Kidney epithelial cell (primary cell): ENCODE measurements at regions not wholly inside any gene's neighbourhood (a gene's known extent, or its start where the extent isn't known, plus 50 kb on each side); places are given as distances from the start of the nearest gene placed in this dataset.

ENCODE experiments used
- DNase-seq: peaks from one replicate; pipeline ENCODE4 v3.0.0-alpha.2; 2010; ENCODE audit warnings: low read depth
- H3K27me3 ChIP-seq: 2 replicates; pipeline ENCODE4 v1.6.0; 2011; ENCODE audit warnings: low read length; ENCODE audit not compliant: control insufficient read depth, insufficient read depth
- H3K36me3 ChIP-seq: 2 replicates; pipeline ENCODE4 v1.5.1; 2011; ENCODE audit warnings: low read length; ENCODE audit not compliant: control insufficient read depth, insufficient read depth
- H3K4me3 ChIP-seq: 2 replicates; pipeline ENCODE4 v1.5.1; 2011; ENCODE audit warnings: low read depth, mild to moderate bottlenecking, control low read depth, low read length
- TF ChIP-seq, protein P1 (sequence below): IDR thresholded peaks from 2 replicates; pipeline ENCODE4 v1.5.1; 2011; ENCODE audit warnings: mild to moderate bottlenecking, moderate library complexity, low read length, control low read depth, inconsistent platforms; ENCODE audit not compliant: insufficient read depth, poor library complexity, severe bottlenecking

GRCh38 chr9:75709698-75710097, 180.8 kb upstream of the PCSK5 start:
- no peak for DNase-seq
- Histone ChIP-seq H3K4me3 (no peak overlapping the region), H3K36me3 (no peaks in the 10 kb centered on the region), H3K27me3 (no peaks in the 10 kb centered on the region)
- TF ChIP-seq, protein P1, sequence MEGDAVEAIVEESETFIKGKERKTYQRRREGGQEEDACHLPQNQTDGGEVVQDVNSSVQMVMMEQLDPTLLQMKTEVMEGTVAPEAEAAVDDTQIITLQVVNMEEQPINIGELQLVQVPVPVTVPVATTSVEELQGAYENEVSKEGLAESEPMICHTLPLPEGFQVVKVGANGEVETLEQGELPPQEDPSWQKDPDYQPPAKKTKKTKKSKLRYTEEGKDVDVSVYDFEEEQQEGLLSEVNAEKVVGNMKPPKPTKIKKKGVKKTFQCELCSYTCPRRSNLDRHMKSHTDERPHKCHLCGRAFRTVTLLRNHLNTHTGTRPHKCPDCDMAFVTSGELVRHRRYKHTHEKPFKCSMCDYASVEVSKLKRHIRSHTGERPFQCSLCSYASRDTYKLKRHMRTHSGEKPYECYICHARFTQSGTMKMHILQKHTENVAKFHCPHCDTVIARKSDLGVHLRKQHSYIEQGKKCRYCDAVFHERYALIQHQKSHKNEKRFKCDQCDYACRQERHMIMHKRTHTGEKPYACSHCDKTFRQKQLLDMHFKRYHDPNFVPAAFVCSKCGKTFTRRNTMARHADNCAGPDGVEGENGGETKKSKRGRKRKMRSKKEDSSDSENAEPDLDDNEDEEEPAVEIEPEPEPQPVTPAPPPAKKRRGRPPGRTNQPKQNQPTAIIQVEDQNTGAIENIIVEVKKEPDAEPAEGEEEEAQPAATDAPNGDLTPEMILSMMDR = no peak

- DNase-seq = no peak
- Histone ChIP-seq H3K27me3 (no peaks in the 10 kb centered on the region), H3K4me3 (no peak overlapping the region), H3K36me3 (no peaks in the 10 kb centered on the region)
- TF ChIP-seq, protein P1 = no peak
Measured at GRCh38 chr9:75712700-75713099, 177.8 kb upstream of the PCSK5 start.

GRCh38 chr9:75713335-75713734, 177.1 kb upstream of the PCSK5 start:
- no peak overlapping the region for H3K4me3 ChIP-seq
- DNase-seq = no peak
- H3K36me3 ChIP-seq = no peaks in the 10 kb centered on the region
- no peaks in the 10 kb centered on the region for H3K27me3 ChIP-seq
- TF ChIP-seq, protein P1 = no peak

- Histone ChIP-seq H3K27me3 (no peaks in the 10 kb centered on the region), H3K4me3 (no peak overlapping the region), H3K36me3 (no peaks in the 10 kb centered on the region)
- TF ChIP-seq, protein P1 = no peak
- DNase-seq = no peak
Measured at GRCh38 chr9:75715360-75715759, 175.1 kb upstream of the PCSK5 start.

DNA sequence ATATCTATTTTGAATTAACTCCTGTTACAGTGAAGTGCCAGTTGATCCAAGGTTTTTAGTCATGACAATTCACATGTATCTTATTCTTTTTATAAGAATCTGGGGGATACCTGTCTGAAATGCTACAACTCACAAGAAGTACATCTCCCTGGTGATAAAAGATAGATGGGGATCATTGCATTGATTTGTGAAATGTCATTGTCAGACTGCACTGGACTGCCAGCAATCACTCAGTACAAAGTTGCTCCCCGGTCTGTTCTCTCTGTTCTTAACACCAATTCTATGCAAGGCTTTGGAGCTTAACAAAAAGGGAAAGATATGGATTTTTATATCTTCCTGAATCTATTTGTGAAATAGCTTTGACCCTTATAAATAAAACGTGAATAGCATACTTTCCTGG, 171.8 kb upstream of the PCSK5 start:
- Histone ChIP-seq H3K27me3 (no peaks in the 10 kb centered on the region), H3K36me3 (no peaks in the 10 kb centered on the region), H3K4me3 (no peak overlapping the region)
- DNase-seq = no peak
- TF ChIP-seq, protein P1 = no peak

DNA sequence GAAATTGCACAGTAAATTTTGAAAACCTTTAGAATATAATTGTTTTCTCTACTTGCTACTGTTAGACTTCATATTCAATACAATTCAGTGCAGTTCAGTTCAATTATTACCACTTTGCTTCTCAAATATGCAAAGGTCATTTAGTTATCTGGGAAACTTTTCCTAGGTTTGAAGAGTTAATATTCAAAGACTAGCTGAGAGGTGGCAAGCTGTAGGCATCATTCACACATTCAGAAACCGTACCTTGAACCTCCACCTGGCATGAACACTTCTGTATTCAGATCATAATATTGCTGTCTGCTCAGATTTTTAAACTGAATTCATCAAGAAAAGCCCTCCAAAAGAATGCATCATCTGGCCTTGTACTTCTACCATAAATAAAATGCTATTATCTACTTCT, 162.1 kb upstream of the PCSK5 start:
- Histone ChIP-seq H3K4me3 (no peak overlapping the region), H3K27me3 (no peaks in the 10 kb centered on the region), H3K36me3 (no peaks in the 10 kb centered on the region)
- TF ChIP-seq, protein P1 = no peak
- DNase-seq = no peak
